Activated CD4-positive, alpha-beta T cell treated with anti-CD3 and anti-CD28 coated beads, Interleukin-2, amount 10 ng/mL, durations not matched to agents 7 days and 5 days (primary cell): ENCODE measurements at regions not wholly inside any gene's neighbourhood (a gene's known extent, or its start where the extent isn't known, plus 50 kb on each side); places are given as distances from the start of the nearest gene placed in this dataset.

ENCODE experiments used
- CTCF ChIA-PET: fragments of 350-600 bp; sonication (Branson Sonifier 250); formaldehyde crosslinking; loops from one replicate; lab custom pipeline; 2021; ENCODE audit warnings: antibody characterized with exemption; lab: Charles Lee
- POLR2A ChIA-PET: fragments of 350-600 bp; sonication (Branson Sonifier 250); formaldehyde crosslinking; loops from one replicate; lab custom pipeline; 2021; ENCODE audit warnings: antibody characterized with exemption; lab: Charles Lee
- DNase-seq: peaks from one replicate; pipeline ENCODE4 v3.0.0-alpha.2; 2020
- H3K27ac Mint-ChIP-seq: one replicate; pipeline ENCODE4 v1.8.0; 2021; ENCODE audit warnings: mild to moderate bottlenecking, moderate library complexity, mixed read lengths
- H3K27me3 Mint-ChIP-seq: one replicate; pipeline ENCODE4 v1.8.0; 2021; ENCODE audit warnings: mixed read lengths
- H3K36me3 Mint-ChIP-seq: one replicate; pipeline ENCODE4 v1.8.0; 2021; ENCODE audit warnings: low read depth, mixed read lengths
- H3K4me1 Mint-ChIP-seq: one replicate; pipeline ENCODE4 v1.8.0; 2021; ENCODE audit warnings: mixed read lengths
- H3K4me3 Mint-ChIP-seq: one replicate; pipeline ENCODE4 v1.8.0; 2021; ENCODE audit warnings: mild to moderate bottlenecking, moderate library complexity, mixed read lengths
- H3K9me3 Mint-ChIP-seq: one replicate; pipeline ENCODE4 v1.8.0; 2021; ENCODE audit warnings: mixed read lengths

DNA sequence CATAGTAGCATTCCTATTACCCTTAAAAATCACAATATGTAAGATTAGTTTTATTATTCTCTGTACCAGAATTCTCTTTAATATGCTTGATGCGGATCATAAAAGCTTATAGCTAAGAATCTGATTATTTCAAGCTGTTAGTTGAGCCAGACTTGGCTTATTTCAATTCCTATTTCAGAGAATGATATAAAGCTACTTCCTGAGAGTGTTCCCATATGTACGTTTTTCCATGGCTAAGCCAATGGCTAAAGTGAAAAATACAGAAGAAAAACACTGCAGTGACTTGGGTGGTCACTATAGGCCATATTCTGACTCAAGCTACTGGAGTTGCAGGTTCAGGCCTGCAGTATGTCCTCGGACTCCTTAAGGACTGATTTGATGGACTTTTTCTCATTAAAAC lies 97.9 kb upstream of the EEF1E1 start:
- DNase-seq, result no peak
- ChIA-PET POLR2A (no interaction called here), CTCF (no interaction called here)
- no peaks in the 10 kb centered on the region for H3K9me3 Mint-ChIP-seq
- H3K27ac Mint-ChIP-seq, result no peak overlapping the region
- no peak overlapping the region for H3K4me3 Mint-ChIP-seq
- no peaks in the 10 kb centered on the region for H3K36me3 Mint-ChIP-seq
- H3K27me3 Mint-ChIP-seq, result peaks cover 2% of the 10 kb centered on the region
- no peaks in the 10 kb centered on the region for H3K4me1 Mint-ChIP-seq

DNA sequence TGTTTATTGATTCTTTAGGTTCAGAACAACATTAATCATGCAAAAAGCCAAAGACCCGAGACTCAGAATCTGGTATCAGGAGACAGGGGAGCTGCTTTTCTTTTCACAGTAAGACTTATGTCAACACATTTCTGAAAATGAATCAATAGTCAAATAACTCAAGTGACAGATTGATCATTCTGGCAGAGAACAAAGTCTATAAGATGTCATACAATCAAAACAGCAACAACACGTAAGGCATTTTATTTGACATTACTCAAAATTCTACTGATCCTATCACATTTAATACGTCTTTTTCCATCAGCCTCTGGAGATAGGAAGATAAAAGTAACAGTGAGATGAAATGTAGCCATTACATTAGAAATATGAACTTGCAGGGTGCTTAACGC lies 93.4 kb upstream of the EEF1E1 start:
- ChIA-PET POLR2A (no interaction called here), CTCF (no interaction called here)
- Mint-ChIP-seq H3K36me3 (no peaks in the 10 kb centered on the region), H3K4me3 (no peak overlapping the region), H3K27ac (no peak overlapping the region), H3K27me3 (peaks cover 4% of the 10 kb centered on the region), H3K4me1 (no peaks in the 10 kb centered on the region), H3K9me3 (no peaks in the 10 kb centered on the region)
- no peak for DNase-seq

DNA sequence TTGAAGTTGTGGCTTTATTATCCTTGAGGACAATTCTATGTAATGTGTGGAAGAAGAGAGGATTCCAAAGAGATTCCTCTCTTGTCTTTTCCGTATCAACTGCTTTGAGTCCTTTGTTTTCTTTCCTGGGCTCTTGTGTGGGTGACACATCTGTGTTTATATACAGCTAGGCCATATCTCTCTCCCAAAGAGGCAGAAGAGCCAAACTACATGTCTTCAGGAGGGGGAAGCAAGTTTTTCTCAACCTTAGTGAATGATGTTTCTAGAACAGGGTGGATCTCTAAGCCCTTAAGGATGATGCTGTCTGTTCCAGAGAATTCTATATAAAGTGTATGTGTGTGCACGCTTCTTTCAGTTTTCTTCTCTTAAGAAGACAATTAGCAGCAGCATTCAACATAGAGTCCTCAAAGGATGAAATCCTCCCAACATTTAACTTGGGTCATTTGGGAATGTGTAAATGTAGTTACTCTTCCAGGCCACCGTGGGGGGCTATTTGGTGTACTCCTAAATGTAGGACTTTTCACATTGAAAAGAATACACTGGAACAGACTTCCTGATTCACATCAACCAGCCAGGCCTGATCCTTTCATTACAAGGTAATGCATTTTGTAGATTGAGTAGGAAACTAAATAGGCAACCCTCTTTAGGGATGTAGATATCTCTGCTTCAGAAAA lies 92.8 kb upstream of the EEF1E1 start:
- Mint-ChIP-seq H3K4me3 (no peak overlapping the region), H3K36me3 (no peaks in the 10 kb centered on the region), H3K27me3 (peaks cover 4% of the 10 kb centered on the region), H3K4me1 (no peaks in the 10 kb centered on the region), H3K9me3 (no peaks in the 10 kb centered on the region), H3K27ac (no peak overlapping the region)
- POLR2A ChIA-PET, result no interaction called here
- CTCF ChIA-PET, result no interaction called here
- no peak for DNase-seq

DNA sequence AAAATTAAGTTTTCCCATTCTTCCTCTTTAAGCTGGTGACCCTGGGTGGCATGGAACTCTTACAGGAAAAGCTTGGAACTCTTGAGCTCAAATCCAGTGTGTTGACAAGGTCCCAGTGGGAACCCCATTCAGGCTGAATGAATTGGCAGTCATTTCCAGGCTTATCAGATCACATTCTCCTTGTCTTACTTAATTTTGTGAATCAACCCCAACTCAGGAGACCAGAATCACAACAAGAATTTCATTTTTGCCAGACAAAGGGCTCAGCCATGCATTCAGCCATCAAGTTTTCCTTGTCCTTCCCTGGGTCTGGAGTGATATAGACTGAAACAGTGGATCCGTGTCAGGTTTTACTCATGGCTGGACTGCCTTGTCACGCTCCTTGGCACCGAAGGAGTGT lies 92.1 kb upstream of the EEF1E1 start:
- ChIA-PET POLR2A (no interaction called here), CTCF (no interaction called here)
- H3K36me3 Mint-ChIP-seq, result no peaks in the 10 kb centered on the region
- peaks cover 4% of the 10 kb centered on the region for H3K27me3 Mint-ChIP-seq
- no peaks in the 10 kb centered on the region for H3K9me3 Mint-ChIP-seq
- no peak overlapping the region for H3K27ac Mint-ChIP-seq
- H3K4me3 Mint-ChIP-seq, result no peak overlapping the region
- DNase-seq, result no peak
- H3K4me1 Mint-ChIP-seq, result no peaks in the 10 kb centered on the region

DNA sequence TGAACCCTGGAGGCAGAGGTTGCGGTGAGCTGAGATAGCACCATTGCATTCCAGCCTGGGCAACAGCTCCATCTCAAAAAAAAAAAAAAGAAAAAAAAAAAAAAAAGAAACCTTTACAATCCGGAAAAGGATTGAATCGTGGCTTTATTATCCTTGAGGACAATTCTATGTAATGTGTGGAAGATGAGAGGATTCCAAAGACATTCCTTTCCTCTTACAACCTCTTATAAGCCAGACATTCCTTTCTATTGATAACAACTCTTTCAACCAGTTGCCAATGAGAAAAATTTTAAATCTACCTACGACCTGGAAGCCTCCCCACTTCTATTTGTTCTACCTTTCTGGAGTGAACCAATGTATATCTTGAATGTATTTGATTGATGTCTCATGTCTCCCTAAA lies 91.2 kb upstream of the EEF1E1 start:
- Mint-ChIP-seq H3K9me3 (no peaks in the 10 kb centered on the region), H3K4me1 (no peaks in the 10 kb centered on the region), H3K27ac (no peak overlapping the region), H3K27me3 (peaks cover 4% of the 10 kb centered on the region), H3K36me3 (no peaks in the 10 kb centered on the region), H3K4me3 (no peak overlapping the region)
- ChIA-PET CTCF (no interaction called here), POLR2A (no interaction called here)
- DNase-seq, result no peak

DNA sequence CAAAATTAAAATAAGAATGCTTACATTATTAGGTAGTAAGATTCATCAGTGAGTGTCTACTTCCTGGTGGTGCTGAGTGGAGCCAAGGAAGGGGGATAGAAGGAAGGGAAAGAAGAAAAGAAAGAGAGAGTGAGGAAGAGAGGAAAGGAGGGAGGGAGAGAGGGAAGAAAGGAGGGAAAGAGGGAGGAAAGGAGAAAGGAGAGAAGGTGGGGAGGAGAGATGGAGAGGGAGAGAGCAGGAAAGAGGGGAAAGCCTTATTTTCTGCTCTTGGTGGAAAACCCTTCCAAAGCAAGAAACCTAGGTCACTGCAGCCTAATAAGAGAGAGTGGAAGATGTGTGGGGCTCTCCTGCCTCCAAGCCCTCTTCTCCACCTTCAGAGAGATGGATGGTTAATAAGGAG lies 90.2 kb upstream of the EEF1E1 start:
- H3K9me3 Mint-ChIP-seq, result no peaks in the 10 kb centered on the region
- H3K36me3 Mint-ChIP-seq, result no peaks in the 10 kb centered on the region
- H3K4me3 Mint-ChIP-seq, result no peak overlapping the region
- peaks cover 6% of the 10 kb centered on the region for H3K27me3 Mint-ChIP-seq
- H3K27ac Mint-ChIP-seq, result no peak overlapping the region
- ChIA-PET POLR2A (no interaction called here), CTCF (no interaction called here)
- no peak for DNase-seq
- H3K4me1 Mint-ChIP-seq, result no peaks in the 10 kb centered on the region

DNA sequence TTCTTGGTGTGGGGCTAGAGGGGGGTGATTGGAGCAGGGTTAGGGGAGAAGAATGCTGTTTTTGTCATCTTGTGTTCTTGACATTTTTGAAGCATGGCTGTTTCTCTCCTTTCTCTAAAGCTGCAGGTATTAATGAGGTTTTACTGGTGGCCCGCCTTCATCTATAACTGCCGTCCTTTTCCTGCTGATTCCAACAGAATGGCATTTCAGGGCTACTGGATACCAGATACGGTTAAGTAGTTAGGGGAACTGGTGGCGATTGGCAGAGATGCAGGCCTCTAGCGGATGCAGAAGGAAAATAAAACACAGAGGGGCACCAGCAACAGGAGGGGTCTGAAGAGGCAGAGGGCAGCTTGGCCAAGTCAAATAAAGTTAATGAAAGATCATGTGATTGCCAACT lies 89.7 kb upstream of the EEF1E1 start:
- ChIA-PET POLR2A (no interaction called here), CTCF (no interaction called here)
- no peak overlapping the region for H3K4me3 Mint-ChIP-seq
- H3K36me3 Mint-ChIP-seq, result no peaks in the 10 kb centered on the region
- no peak overlapping the region for H3K27ac Mint-ChIP-seq
- DNase-seq, result no peak
- H3K27me3 Mint-ChIP-seq, result peaks cover 6% of the 10 kb centered on the region
- no peaks in the 10 kb centered on the region for H3K9me3 Mint-ChIP-seq
- no peaks in the 10 kb centered on the region for H3K4me1 Mint-ChIP-seq

DNA sequence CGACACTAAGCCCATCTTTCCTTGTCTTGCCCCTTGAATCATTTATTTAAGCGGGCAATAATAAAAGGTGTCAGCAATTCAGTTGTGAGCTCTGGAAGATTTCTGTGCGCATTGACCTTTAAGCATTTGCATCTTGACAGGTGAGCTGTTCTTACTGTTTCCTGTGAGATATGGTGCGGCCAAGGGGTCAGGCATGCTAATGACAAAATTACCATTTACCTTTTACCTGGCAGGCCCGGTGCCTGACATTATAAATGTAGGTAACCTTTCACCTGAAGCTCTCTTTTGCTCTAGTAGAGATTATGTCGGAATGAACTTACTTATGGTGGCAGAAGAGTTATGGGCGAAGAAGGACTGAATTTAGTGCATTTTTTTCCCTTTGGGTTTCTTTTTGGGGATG lies 89.3 kb upstream of the EEF1E1 start:
- ChIA-PET CTCF (no interaction called here), POLR2A (no interaction called here)
- DNase-seq, result no peak
- peaks cover 6% of the 10 kb centered on the region for H3K27me3 Mint-ChIP-seq
- no peak overlapping the region for H3K4me3 Mint-ChIP-seq
- no peaks in the 10 kb centered on the region for H3K36me3 Mint-ChIP-seq
- H3K27ac Mint-ChIP-seq, result no peak overlapping the region
- H3K9me3 Mint-ChIP-seq, result no peaks in the 10 kb centered on the region
- H3K4me1 Mint-ChIP-seq, result no peaks in the 10 kb centered on the region

DNA sequence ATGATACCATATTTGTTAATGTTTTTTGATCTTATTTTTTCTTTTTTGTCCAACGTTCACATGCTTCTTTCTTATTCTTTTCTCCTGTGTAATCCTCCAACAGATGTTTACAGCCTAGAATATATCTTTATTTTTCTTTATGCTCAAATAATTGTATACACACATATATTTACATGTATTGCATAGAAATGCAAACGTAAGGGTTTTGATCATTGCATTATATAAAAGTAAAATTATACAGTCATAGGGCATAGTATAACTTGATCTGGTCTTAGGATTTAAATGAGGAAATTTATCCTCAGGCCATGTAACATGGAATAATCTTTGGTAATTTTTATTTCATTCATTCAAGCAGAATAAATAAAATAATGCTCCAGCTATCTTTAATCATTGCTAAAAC lies 84.9 kb upstream of the EEF1E1 start:
- no peaks in the 10 kb centered on the region for H3K36me3 Mint-ChIP-seq
- CTCF ChIA-PET, result no interaction called here
- no peaks in the 10 kb centered on the region for H3K9me3 Mint-ChIP-seq
- H3K4me3 Mint-ChIP-seq, result no peak overlapping the region
- no peaks in the 10 kb centered on the region for H3K4me1 Mint-ChIP-seq
- POLR2A ChIA-PET, result no interaction called here
- DNase-seq, result no peak
- H3K27ac Mint-ChIP-seq, result no peak overlapping the region
- H3K27me3 Mint-ChIP-seq, result peaks cover 8% of the 10 kb centered on the region

DNA sequence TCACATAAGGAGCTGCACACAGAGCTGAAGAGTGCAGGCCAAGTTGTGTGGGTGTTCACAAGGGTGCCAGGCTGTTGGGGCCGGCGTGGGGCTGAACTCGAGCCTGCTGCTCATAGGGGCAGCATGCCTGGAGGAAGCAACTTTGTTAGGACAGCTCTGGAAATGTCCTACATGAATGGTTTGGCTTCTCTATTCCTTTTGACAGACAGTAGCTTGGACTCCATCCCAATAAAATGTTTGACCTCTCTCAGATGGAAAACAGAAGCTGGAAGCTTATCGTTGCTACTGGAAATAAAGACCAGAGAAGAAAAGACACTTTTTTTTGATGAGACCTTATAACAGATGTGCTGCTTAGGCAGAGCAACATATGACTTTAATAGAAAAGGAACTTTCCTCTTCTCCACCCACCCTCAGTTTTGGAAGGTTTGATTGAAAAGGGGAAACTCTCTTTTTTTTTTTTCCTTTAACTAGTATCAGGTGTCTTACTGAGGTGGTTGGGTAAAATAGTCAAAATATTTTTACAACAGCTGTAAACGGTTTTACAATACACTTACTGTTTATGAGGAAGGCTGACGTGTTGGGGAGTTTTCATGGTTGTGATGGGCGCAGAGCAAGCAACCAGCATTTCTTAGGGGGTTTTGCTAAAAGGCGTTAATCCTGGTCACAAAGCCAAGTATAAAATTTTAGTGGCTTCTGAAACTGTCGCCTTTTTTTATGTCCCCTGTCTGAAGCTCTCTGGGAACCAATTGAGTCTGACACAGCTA lies 80.7 kb upstream of the EEF1E1 start:
- ChIA-PET CTCF (interaction anchor here (0.6 kb wide), 1 partner anchor 243 kb away, joined by 3 read pairs; no protein-coding TSS in a partner anchor), POLR2A (no interaction called here)
- no peak for DNase-seq
- Mint-ChIP-seq H3K36me3 (no peaks in the 10 kb centered on the region), H3K4me3 (no peak overlapping the region), H3K9me3 (no peaks in the 10 kb centered on the region), H3K27ac (no peak overlapping the region), H3K27me3 (peaks cover 7% of the 10 kb centered on the region), H3K4me1 (no peaks in the 10 kb centered on the region)

DNA sequence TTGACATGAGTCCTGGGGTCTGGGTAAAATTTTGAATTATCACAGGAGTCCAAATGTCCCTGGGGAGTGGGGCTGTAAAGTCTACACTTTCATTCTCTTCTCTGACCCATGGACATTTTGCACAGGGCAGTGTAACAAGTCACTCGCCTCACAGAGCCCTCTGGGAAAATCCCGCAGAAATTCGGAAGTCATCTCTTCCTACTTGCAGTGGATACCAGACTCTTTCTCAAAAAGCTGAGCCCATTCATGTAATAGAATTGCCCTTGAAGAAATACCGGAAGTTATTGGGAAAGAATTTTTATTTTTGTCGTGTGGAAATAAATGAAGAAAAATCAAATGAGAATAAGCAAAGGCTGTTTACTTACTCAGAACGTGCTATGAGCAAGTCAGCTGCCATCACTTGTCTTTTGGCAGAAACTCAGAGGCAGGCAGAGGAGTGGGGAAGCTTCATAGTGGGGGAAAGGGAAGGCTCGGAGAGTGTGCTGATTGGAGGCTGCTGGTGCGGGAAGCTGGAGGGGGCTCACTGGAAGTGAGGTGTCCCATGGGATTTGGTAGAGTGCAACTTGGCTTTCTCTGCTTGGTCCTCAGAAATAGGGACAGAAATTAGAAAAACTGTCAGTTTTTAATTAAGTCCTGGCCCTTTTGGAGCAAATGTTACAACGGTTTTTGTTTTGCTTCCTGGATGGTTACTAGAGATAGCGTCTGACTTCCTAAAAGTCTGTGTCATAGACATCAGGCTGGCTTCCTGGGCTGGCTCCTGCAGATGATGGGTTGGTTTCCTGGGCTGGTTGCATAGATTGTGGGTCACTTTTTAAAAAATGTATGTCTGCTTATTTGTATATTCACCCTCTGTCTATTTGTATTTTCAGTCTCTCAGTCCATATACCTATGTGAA lies 79.8 kb upstream of the EEF1E1 start:
- no peak overlapping the region for H3K4me3 Mint-ChIP-seq
- DNase-seq, result no peak
- no peaks in the 10 kb centered on the region for H3K4me1 Mint-ChIP-seq
- H3K27ac Mint-ChIP-seq, result no peak overlapping the region
- no peaks in the 10 kb centered on the region for H3K9me3 Mint-ChIP-seq
- H3K27me3 Mint-ChIP-seq, result peaks cover 7% of the 10 kb centered on the region
- ChIA-PET POLR2A (no interaction called here), CTCF (no interaction called here)
- H3K36me3 Mint-ChIP-seq, result no peaks in the 10 kb centered on the region

DNA sequence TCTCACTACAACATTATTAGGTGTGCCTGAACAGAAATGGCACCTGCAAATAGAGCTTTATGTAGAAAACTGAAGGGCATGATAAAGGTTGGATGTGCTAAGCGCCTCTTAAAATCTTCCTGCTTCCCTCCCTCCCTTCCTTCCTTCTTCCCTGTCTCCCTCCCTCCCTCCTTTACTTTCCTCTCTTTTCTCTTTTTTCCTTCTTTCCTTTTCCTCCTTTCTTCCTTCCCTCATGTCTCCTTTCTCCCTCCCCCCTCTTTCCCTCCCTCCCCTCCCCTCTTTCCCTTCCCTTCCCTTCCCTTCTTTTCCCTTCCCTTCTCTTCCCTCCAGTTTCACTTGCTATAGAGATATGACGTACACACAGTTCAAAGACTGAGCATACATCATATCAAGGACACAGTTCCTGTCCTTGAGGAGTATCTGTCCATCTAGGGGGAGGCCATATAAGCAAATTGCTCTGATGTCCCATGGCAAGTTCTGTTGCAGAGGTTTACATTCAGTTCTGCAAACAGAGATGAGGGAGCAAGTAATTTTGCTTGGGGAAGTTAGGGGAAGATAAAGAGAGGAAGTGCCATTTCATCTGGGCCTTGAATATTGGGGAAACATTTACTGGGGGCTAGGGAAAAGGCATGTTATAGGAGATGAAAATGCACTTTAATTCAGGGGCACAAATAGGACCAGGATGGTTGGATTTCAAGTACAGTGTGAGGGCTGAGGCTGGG lies 79.0 kb upstream of the EEF1E1 start:
- no peak for DNase-seq
- ChIA-PET POLR2A (no interaction called here), CTCF (interaction anchor here (0.6 kb wide), 2 partner anchors 492 to 643 kb away, joined by 3 to 4 read pairs; no protein-coding TSS in a partner anchor)
- Mint-ChIP-seq H3K4me3 (no peak overlapping the region), H3K4me1 (no peaks in the 10 kb centered on the region), H3K27ac (no peak overlapping the region), H3K9me3 (no peaks in the 10 kb centered on the region), H3K36me3 (no peaks in the 10 kb centered on the region), H3K27me3 (peaks cover 10% of the 10 kb centered on the region)
